GM21381 (cell line): ENCODE measurements at regions not wholly inside any gene's neighbourhood (a gene's known extent, or its start where the extent isn't known, plus 50 kb on each side); places are given as distances from the start of the nearest gene placed in this dataset.
"Not testable (repeated sequence)": the region's sequence is repeated elsewhere in the genome, so short reads cannot be mapped to it uniquely, and the experiment has no call there.

Experiments used
- ATAC-seq: cut with Tn5 transposase; IDR thresholded peaks from one replicate; pipeline ENCODE4 v1.9.1; 2021; ENCODE audit warnings: mild to moderate bottlenecking, moderate library complexity; ENCODE audit not compliant: unreplicated experiment

DNA sequence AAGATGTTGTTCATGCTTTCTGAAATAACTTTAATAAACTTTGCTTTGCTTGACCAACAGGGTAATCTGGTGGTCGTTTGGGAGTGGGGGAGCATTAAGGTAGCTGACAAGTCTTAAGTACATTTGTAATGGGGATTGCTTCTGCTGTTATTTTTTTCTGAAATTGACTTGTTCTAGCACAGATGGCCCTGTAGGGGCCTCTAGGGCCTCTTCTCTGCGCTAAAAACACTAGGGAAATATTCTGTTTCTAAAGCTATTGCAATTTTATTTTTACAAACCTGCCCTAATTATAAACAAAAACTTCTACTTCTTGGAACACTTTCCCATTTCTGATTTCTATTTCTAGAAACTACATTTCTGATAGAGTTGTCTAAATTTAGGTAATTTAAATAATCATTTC, 191.3 kb upstream of the KCNJ3 start:
- no peak for ATAC-seq

GRCh38 chr2:154518872-154519271, 179.6 kb upstream of the KCNJ3 start:
- no peak for ATAC-seq

GRCh38 chr2:154520951-154521350, 177.5 kb upstream of the KCNJ3 start:
- not testable (repeated sequence) for ATAC-seq

- ATAC-seq, result no peak
Observed at GRCh38 chr2:154526234-154526633, 172.3 kb upstream of the KCNJ3 start.

GRCh38 chr2:154527962-154528361, 170.5 kb upstream of the KCNJ3 start:
- no peak for ATAC-seq

DNA sequence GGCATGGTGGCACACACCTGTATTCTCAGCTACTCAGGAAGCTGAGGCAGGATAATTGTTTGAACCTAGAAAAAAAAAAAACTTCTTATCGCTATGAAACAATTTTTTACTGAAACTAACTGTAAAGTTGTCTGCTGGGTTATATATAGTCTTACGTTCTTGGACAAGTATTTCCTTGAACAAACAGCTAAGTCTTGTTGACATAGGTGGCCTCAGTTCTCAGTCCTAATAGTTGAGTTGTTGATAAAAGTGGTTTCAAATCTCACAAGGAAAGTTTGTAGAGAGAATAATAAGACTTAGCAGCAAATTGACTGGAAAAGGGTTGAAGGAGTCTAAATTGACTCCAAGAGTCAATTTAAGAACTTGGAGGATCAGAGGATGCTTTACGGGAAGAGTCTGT, 166.5 kb upstream of the KCNJ3 start:
- no peak for ATAC-seq

GRCh38 chr2:154532763-154533162, 165.7 kb upstream of the KCNJ3 start:
- no peak for ATAC-seq

DNA sequence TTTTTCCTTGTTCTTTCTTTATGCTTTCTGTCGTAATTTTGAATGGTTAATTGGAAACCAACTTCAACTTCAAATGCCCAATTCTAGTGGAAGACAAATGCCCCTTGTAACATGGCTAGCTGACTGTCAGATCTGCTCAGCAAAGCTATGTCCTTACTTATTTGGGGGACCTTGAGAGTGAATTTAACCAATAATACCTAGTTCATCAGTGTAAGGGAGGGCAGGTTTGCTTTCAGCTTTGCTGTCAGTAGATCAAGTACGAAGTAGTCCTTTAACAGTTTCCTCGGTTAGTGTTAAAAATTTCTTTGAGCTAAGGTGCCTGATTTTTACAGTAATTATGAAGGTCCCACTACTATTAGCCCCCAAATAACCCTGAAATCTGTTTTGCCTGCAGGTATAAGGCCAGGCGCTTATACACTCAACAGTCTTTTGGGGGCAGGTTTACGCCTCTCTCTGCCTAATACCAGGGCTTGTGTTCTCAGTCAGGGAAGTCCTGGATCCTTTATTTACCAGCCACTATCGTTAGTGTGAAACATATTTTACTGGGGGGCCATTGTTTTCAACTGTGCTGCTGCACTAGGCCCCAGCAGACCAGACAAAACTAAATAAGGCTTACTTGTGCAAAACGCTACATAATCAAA, 165.1 kb upstream of the KCNJ3 start:
- ATAC-seq, result no peak

DNA sequence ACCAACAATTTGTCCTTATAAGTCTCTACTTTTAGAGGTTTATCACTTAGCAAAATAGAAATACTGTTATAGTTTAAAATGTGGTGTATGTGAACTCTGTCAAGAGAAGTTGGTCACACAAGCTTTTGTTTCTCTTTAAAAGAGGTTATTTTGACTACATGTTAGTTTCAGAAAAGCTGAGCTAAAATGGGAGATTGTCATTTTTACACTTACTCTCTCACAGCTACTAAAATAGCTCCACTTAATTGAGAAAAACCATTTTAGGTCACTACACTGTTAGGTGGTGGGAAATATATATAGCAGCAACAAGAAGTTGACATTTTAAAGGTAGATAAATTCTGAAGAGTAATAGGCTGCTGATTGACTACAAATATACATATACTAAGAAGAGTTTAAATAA, 161.5 kb upstream of the KCNJ3 start:
- ATAC-seq, result no peak

DNA sequence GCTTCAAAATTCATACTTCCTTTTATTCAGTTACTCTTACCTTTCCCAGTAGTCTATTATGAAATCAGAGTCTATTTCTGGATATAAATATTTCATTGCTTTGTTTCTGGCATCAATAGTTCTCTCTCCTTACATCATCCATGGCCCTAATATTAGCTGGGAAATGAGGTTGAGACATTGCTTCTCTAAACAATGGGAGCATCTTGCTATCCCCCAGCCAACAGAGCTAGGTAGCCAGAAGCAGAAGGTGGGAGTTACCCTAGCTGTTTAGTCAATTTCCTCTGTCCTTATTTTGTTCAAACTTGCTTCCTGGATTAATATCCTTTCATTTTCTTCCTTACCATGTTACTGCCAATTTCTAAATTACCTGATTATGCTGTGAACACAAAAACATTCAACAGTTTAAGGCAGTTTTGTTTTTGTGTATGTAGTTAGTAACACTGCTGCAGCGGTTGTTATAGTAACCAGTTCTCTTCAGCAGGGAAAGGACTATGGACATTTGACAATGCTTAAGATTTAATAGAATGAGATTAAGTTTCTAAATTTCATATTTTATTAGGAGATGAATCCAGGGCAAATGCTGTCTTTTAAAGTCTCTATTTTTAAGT, 160.5 kb upstream of the KCNJ3 start:
- no peak for ATAC-seq

DNA sequence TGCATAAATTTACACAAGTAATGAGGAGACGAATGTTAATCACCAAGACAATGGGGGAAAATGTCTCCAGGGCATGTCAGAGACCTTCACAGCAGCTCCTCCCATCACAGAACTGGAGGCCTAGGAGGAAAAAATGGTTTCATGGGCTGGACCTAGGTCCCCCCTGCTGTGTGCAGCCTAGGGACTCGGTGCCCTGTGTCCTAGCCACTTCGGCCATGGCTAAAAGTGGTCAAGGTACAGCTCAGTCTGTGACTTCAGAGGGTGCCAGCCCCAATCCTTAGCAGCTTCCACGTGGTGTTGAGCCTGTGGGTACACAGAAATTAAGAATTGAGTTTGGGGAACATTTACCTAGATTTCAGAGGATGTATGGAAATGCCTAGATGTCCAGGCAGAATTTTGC, 152.2 kb upstream of the KCNJ3 start:
- no peak for ATAC-seq

DNA sequence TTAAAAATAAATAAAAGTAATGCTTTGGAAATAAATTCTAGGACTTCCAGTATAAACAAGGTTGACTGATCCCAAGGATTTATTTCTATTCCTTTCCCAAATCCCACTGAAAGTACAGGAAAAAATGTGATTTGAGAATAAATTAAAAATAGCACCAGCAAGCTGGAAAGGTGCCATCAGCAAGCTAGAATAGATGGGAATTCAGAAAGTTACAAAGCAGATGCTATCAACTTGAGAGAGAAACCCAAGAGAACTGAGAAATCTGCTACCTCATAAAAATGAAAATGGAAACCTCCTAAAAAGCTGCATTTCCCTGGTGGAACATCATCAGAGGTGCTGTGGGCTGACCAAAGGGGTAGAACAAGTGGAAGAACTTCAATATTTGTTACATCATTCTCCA, 148.6 kb upstream of the KCNJ3 start:
- no peak for ATAC-seq

DNA sequence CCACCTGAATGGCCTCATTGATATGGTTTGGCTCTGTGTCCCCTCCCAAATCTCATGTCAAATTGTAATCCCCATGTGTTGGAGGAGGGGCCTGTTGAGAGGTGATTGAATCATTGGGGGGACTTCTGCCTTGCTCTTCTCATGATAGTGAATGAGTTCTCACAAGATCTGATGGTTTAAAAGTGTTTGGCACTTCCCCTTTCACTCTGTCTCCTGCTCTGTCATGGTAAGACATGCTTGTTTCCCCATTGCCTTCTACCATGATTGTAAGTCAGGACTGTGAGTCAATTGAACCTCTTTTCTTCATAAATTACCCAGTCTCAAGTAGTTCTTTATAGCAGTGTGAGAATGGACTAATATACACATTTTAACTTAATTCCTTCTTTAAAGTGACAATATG, 146.8 kb upstream of the KCNJ3 start:
- ATAC-seq, result no peak

DNA sequence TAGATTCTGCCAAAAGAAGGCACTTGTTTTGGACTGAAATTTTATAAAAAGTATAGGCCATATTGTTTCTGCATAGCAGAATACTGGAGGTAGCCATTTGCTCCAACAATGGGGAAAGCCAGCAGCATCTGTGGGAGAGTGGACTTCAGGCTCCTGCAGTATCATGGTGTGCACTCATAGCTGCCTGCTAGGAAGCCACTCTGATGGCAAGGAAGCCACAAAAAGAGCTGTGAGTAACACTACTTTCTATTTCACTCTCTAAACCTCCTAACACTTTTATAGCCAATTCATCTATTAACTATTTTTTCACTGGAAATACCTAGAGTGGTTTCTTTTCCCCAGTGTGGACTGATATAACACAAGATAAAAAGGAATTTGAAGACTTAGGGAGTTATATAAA, 144.4 kb upstream of the KCNJ3 start:
- ATAC-seq, result no peak

GRCh38 chr2:154555710-154556109, 142.8 kb upstream of the KCNJ3 start:
- ATAC-seq, result no peak

DNA sequence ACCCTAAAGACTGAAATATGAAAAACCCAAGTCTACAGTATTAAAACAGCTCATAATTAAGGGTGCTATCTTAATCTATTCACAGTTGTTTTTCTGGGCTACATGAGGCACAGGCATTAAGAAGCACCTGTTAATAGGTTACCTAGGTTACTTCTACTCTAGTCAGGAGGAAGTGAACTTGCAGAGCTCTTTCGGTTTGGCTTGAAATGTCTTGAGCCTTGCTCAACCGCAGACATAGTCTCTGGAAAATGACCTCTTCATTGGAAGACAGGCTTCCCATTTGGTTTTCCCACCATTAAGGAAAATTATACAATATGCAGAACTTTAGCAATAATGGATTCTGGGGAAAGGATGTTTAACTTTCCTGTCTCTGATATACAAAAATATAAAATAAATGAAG, 142.3 kb upstream of the KCNJ3 start:
- ATAC-seq, result no peak

GRCh38 chr2:154556607-154557006, 141.9 kb upstream of the KCNJ3 start:
- no peak for ATAC-seq

DNA sequence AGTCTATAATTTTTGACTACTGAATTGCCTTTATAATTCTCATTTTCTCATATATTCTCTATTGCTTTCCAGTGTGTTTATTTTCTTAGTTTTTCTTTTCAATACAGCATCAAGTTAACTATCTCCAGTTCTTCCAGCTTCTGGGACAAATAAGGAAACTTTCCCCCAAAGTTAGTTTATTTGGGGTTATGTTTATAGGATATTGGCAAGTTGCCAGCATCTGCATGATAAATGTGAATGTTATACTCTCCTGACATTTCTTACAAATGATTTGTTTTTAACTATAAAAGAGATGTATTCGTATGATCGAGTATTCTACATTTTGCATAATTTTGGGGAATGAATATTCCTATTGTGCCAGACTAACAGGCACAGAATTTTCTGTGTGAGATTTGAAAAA, 140.6 kb upstream of the KCNJ3 start:
- ATAC-seq, result no peak

DNA sequence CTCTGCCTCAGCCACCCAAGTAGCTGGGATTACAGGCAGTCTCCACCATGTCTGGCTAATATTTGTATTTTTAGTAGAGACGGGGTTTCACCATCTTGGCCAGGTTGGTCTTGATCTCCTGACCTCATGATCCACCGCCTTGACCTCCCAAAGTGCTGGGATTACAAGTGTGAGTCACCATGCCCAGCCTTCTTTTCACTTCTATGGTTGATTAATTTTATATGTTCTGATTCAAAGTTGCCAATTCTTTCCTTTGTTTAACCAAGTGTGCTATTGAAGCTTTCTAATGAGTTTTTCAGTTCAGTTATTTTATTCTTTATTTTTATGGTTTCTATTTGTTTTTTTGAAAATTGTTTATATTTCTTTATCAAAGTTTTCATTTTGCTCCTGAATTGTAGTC, 133.1 kb upstream of the KCNJ3 start:
- no peak for ATAC-seq

GRCh38 chr2:154568413-154568812, 130.1 kb upstream of the KCNJ3 start:
- ATAC-seq, result no peak

DNA sequence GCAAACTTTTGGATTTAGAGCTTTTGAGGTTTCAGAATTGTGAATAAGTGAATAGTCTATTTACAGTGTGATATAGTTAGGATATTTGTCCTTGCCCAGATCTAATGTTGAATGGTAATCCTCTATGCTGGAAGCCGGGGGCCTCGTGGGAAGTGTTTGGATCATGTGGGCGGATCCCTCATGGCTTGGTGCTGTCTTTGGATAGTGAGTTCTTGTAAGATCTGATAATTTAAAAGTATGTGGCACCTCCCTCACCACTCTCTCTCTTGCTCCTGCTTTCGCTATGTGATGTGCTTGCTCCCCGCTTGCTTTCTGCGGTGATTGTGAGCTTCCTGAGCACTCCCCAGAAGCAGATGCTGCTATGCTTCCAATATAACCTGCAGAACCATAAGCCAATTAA, 128.0 kb upstream of the KCNJ3 start:
- ATAC-seq, result no peak

DNA sequence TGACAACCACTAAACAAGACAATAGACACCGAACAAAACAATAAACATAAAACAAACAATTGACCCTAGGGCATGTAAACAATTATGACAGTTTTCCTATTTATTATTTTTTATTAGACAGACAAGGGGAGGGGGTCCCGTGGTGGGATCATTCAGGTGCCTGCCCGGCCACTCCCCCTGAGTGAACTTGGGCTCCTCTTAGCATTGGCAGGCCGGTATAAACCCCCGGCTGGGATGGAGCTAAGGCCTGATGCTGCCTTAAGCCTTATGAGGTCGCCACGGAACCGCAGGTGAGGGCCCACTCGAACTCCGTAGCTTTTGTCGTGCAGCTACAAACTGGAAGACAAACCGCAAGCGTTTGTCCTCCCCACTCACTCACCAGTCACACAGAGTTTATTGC, 121.8 kb upstream of the KCNJ3 start:
- not testable (repeated sequence) for ATAC-seq

GRCh38 chr2:154577390-154577789, 121.1 kb upstream of the KCNJ3 start:
- ATAC-seq, result no peak
